Left forelimb (tissue), 1 donor: ENCODE measurements at regions not wholly inside any gene's neighbourhood (a gene's known extent, or its start where the extent isn't known, plus 50 kb on each side); places are given as distances from the start of the nearest gene placed in this dataset.

Experiments used
- DNase-seq: peaks from one replicate; pipeline ENCODE4 v3.0.0-alpha.2; 2018; ENCODE audit warnings: low spot score

DNA sequence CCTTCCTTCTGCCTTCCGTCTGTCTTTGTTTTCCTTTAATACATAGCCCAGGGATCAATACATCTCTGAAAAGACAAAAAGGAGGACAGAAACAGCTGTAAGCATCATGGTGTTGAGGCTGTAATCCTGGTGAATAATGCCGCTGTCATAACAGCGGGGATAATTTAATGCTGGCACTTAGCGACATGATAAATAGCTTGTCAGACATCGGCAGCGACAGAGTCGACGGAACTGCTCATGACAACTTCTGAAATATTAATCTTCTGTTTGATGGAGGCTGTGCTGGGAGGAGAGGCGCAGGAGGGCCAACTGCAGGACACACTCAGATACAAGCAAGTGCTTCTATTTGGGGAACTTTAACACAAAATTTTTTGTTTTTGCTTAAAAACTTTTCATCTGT is 602.2 kb downstream of the GALR1 start:
- DNase-seq = no peak

DNA sequence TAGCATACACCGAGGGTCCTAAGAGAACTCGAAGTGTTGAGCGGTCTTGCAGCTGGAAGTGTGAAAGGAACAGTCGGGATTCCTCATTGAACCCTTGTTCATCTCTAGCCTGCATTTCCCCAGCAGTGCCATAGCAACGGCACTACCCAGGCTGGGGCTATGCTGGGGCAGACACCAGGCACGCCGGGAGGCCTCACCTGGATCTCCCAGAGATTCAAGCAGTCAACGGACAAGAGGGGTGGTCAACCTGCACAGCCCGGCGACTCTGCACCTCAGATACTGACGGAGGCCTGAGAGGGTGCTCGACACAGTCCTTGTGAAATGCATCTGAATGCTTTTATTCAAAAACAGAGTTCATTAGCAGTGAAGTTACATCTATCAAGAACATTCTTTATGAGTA is 604.2 kb downstream of the GALR1 start:
- no peak for DNase-seq

DNA sequence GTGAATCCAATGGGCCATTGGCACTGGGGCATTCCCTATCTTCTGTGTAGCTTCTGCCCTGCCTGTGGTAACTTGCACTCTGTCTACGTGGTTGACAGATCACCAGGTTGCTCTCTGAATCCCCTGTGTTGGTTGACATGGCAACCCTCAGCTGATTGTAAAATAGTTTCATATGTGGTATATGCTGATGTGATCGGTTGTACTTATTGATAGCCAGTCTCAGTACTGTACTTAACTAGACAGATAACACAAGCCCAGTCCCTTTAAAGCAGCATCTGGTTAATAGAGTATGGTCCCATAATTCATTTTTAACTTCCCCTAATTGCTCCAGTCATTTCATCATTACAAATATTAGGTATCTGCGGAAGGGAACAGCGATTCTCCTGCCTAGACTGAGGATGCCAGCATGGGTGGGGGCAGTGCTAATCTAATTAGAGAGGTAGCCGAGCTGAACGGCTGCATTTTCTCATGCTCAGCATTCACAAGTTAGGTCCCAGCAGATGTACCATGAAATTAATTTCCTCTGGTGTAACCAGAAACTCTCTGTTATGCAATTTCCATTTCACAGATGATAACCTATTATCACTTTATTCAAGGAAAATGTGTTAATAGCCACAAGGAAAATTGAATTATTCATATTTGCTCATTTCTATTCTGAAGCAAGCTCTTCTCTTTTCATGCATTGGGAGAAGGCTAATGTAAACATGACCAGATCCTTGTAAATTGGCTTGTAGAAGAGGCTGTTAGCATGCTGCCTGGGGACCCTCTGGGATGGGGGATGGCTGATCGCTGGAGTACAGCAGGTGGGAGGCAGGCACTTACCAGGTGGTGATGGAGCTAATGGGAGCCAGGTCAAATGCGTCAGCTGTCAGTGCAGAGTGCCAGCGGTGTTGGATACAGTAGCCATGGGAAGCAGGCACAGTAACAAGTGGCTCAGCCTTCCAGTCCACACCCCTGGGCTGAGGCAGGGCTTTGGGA is 608.3 kb downstream of the GALR1 start:
- DNase-seq = no peak

DNA sequence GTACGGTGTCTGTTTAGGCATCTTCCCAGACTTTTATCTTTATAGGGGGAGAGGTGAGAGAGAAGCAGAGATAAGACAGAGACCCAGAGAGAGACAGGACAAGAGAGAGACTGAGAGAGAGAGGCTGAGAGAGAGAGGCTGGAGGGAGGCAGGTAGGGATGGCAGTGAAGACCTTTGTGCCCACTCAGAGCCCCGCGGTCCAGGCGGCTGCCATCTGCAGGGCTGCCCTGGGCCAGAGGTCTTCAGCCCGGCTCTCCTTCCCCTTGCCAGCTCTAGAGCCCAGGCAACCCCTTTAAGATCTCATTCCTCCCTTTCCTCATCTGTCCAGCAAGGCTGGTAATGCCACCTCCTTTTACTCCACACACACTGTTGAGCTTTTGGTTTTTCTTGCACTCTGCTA is 610.0 kb downstream of the GALR1 start:
- DNase-seq = no peak

DNA sequence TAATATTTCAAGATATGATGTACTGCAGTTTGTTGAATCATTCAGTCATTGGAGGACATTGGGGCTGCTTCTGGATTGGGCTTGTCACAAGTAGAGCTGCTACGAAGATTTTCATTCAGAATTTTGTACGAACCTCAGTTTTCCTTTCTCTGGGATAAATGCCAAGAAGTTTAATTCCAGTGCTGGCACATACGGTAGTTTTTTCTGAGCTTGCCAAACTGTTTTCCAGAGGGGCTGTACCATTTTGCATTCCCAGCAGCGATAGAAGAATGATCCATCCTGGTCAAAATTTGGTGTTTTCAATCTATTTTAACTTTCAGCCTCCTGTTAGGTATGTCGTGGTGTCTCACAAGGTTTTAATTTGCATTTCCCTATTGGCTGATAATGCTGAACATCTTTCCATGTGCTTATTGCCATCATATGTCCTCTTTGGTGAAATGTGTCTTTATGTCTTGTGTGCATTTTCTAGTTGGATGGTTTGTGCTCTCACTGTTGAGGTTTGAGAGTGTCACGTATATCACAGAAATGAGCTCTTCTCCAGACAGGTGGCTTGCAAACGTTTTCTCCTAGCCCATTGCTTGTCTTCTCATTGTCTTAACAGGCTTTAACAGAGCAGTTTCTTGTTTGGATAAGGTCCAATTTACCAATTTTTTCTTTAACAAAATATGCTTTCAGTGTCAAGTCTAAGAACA is 612.6 kb downstream of the GALR1 start:
- DNase-seq = no peak

DNA sequence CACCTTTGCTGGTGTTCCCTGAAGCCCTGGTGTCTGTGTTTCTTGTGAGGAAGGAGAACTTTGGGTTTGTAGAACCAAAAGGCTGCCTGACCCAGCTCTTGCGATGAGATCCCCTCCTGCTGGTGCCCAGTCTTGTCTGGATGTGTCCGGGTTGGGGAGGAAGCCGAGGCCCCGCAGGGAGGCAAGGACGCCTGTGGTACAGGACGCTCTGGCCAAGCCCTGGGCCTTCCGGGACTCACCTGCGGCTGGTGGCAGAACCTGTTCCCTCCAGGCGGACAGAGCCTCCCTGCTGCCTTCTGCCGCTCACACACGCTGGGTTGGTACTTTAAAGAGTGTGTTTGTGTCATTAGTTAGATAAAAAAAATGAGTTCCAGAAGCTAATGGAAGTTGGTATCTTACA is 616.2 kb downstream of the GALR1 start:
- DNase-seq = no peak

DNA sequence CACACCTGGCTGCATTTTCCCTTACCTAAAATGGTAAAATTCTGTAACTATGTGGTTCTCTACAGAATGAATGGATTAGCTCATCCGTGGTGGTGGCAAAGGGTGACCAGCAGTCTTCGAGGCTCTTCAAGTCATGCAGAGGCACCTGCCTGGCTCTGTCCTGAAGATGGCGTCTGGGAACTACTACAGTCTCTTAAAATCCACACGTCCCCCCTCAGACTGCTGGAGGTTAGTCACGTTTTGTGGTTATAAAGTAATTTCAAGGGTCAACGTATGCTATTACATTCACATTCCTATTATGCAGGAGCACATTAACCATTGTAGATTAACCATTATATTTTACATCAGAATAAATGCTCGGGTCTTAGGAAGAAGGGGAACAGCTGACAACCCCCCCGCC is 616.7 kb downstream of the GALR1 start:
- DNase-seq = no peak

DNA sequence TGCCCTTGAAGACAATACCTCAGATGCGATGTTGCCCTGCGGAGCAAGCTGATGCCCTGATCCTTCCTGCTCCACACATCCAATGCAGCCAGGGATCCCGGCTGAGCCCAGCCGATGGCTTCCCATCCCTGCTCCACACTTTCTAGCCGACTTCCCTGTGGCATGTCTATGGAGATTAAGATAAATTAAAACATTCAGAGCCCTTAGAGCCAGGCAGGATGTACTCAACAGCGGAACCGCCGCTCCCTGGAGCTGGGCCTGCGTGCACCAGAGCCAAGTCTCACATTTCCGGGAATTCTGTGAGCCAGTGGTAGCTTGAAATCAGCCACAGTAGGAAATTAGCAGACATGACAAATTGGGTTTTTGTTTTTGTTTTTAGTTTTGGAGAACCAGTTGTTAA is 620.6 kb downstream of the GALR1 start:
- no peak for DNase-seq

DNA sequence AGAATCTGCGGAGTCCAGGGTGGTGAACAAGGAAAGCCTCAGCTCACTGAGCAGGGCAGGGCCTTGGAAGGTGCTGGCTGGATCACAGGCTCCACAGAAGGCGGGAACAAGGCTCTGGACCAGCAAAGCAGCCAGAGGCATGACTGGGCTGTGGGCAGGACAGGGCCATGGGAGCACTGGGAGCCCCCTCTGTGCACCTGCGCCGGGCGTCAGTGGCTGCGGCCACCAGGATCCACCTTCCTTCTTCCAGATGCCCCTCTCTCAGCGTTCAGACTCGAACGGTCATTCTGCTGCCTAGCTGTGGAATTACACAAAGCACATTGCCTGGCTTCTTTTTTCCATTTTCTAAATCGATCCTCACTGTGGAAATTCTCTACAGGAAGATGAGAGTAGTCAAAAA is 621.2 kb downstream of the GALR1 start:
- no peak for DNase-seq

DNA sequence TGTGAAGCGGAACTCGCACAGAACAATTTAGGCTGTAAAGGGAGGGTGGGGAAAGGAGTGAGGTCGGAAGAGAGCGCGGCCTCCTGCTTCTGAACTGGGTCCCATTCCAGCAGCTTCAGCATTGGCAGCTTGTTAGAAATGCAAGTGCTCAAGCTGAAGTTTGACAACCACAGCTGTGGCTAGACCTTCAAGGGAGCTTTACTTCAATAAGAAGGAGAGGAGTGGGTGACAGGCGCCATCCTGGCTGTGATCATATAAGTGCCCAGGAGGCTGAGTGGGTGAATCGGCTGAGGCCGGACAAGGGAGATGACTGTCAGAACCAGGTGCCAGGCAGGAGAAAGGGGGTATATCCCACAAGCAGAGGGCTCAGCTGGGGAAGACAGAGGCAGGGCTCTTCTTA is 622.5 kb downstream of the GALR1 start:
- DNase-seq = no peak

DNA sequence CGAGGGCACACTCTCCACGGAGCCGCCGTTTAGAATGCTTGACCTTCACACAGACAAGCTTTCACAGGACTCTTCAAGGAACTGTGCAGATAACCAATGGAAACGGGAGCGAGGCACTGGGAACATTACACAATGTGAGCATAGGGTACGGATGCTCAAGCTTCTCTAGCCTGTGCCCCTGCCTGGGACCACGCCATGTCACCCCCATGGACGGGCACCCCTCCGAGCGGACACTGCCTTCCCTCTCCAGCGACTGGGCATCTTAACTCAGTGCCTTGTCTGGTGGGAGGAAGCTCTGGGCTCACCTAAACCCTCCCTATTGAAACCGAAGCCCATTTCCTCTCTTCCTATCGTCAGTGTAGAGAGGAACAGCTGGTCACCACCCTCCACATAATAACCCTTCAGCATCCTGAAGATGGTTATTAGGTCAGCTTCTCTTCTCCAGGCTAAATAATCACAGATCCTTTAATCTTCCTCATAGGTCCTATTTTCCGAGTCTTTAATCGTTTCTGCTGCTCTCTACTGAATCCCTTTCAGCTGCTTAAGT is 626.7 kb downstream of the GALR1 start:
- DNase-seq = no peak

DNA sequence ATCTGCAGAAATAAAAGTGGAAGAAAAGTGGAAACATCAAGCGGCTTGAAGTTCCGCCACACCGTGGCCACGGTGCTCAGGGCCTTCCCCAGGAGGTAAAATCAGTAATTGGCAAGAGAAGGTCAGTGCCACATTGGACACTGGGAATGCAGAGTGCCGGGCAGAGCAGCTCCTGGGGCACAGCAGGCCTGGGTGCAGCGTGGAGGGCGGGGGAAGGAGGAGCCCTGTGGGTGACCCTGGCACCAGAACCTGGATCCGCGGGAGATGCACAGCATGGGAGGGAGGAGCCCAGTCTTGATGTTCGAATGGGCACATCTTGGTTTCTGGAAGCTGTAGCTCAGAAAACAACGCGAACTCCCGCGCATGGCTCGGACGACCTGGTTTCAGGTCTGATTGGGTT is 630.2 kb downstream of the GALR1 start:
- no peak for DNase-seq

DNA sequence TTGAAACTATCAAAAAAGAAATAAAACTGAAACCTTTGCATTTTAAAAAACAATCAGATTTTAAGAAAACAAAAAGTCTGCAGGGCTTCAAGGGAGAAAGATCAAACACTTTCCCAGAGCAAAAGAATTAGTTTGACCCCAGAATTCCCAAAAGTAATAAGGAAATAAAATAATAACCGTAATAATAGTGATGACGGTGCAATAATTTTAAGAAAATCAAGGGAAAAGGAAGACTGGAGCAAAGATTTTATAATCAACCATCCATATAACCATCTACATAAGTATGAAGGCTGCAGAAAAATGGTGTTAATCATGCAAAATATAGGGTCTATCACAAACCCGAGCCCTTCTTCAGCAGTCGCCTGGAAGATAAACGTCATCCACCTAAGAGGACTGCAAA is 634.8 kb downstream of the GALR1 start:
- no peak for DNase-seq

DNA sequence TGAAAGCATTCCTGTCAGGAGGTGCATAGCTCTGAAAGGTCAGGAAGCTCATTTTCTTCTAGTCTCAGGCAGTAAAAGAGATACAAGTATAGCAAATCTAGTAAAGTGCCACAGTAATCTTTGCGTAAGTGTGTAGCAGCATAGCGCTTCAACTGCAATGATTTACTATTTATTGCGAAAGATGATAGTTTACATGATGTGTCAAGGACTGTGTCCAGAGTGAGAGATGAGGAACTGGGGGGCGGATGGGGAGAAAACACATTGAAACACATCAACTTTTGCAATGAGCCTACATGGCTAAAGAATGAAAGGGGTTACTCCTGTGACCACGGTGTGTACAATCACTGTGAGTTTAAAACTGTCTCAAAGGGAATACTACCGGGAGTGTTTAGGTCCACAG is 644.4 kb downstream of the GALR1 start:
- no peak for DNase-seq

DNA sequence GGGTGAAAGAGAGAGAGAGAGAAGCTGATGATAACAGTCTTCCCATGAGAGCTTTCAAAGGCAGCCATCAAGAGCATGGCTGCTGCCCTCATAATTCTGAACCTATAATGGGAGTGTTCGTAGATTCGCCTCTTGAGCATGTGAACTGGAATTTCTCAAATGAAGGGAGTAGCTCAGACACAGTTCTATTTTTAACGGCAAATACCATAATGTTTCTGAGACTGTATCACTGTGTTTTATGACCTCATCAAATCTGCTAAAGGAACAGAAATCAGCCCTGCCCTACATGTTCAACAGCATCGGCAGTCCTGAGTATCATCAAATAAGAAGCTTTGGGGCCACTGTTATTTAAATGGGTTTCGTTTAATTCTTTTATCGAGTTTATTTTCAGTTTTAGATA is 645.6 kb downstream of the GALR1 start:
- no peak for DNase-seq

DNA sequence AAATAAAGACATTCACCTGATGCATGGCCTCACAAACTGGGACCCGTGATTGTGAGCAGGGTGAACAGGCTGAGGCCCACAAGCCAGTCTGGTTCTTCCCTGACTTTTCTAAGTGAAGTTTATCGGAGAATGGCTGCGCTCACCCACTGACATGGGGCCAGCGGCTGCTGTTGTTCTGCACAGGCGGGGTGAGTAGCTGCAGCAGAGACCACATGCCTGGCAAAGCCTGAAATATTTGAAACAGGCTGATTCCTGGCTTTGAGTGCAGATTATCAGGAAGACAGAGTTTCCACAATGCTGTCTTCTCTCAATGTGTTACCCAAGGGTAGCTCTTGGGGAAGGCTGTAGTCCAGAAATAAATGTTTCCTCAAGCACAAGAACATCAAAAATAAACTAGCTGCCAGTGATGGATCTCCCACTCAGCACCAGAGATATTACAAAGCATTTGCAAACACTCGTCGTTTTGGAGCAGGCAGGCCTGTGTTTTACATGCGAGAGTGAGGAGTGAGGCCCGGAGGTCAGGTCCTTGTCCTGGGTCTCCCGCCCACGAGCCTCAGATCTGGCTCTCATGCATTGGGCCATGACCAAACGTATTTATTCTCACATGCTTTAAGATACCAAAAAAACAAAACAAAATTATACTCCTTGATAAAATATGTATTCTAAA is 647.1 kb downstream of the GALR1 start:
- no peak for DNase-seq

DNA sequence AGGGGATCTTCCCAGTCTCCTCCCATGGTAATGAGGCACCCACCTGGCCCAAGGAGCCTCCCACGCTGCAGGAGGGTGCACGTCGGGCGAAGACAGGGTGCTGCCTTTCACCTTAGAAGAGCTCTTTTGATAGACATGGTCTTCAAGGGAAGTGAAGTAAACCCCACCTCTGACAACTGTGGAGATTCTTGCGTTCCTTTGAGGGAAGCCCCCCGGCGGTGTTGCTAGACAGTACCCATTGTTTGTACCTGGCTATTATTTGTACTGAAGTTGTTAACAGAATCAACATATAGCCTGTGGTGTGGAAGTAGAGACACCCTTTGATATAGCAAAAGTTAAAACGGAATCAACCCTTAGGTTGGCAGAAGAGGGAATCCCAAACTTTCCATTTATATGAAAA is 648.0 kb downstream of the GALR1 start:
- no peak for DNase-seq

DNA sequence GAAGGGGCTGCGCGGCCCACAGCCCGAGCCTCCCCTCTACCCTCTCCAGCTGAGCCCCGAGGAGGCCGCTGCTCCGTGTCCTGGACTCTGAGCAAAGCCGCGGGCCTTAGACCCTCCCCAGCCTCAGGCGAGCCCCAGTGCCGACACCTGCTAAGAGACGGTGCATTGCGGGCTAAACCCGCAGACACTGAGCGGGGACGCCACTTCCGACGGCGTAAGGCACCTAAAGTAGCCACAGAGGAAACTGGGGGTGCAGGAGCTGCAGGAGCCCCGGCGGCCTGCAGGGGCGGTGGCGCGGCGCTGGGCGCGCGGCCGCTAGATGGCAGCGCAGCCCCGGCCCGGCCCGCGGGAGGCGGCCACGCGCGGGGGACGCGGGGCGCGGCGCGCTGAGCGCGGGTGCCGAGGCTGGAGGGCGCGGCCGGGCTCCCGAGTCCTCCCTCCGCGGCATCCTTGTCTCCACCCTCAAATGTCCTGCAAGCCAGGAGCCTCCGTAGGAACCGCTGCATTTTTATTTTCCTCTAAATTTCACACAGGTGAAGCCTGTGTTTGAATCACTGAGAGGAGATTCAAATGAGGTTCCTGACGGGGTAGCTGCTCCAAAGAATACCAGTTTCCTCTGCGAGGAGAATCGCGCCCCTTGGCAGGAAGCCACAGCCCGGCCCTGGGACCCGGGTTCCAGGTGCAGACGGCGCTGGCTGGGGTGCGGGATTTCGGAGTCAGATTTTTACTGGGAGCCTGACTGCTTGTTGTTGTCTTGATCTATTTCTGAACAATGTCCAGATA is 650.5 kb downstream of the GALR1 start:
- DNase-seq = no peak

DNA sequence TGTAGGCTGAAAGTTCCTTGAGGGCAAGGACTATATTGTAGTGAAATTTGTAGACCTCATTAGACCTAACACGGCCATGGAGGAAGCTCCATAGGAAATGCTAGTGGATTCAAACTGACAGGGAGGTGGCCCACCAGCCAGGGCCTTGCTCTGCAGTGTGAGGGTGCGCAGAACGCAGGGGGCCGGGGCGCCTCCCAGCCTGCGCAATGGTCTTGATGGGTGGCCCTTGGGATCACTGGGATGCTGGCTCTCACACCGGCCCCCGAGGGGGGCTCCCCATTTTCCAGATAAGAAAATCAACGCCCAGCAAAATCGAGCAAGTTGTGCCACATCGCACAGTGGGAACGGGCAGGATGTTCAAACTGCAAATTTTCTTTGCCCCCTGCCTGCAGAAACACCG is 655.4 kb downstream of the GALR1 start:
- no peak for DNase-seq

DNA sequence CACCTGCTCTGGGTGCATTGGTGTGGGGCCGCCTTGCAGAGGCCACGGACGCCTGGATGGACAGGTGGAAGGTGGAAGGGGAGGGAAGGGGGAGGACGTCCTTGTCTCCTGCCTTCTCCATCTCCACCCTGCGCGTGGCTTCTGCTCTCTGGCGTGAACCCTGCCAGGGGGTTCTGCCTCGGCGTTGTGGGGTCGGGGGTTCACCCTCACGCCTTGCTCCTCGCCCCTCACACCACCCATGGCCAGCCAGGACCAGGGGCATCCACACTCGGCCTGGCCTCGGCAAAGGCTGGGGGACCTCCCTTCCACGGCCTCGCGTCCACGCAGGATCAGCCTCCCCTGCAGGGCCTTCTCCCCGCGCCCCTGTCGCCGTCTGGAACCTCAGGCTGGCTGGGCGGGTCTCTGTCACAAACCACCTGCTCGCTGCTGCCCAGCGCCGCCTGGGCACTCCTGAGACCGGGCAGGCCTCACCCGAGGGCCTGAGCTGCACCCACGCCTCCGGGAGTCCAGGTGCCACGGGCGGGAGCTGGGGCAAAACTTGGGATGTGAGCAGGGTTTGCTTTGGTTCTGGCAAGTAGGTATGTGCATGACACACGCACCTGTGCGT is 655.9 kb downstream of the GALR1 start:
- DNase-seq = no peak

DNA sequence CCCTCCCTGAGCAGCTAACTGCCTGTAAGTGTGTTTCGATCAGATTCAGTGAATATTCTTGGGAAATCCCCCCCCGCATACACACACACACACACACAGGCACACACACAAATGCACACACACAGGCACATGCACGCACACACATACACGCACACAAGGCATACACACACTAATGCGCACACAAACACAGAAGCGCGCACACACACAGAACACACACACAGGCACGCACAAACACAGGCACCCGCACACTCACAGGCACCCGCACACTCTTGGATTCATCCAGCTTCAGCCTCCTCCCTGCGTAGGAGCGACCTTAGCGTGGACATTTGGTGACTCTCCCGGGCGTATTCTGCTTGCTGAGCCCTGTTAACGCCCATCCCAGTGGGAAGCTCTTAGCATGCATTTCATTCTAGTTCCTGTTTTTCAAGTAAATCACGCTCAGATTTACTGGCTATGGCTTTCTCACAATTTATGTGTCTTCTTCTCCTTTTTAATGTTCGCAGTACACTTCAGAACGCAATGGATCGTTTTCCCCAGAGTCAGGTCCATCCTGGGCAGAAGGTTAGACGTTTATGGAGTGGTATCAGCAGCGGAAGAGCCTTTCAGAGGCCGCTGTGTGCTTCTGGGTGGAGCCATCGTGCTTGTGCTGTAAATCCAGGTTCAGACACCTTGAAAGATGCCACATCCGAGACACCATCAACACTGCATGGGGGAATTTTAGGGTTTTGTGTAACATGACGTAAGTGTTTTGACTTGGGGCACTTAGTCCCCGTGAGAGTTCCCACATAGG is 656.6 kb downstream of the GALR1 start:
- no peak for DNase-seq
